ENCODE measurements at regions not wholly inside any gene's neighbourhood (a gene's known extent, or its start where the extent isn't known, plus 50 kb on each side); places are given as distances from the start of the nearest gene placed in this dataset.

GRCh38 chr7:156020566-156020965 is 208.3 kb upstream of the SHH start:
- no peaks in the 10 kb centered on the region for H3K27me3 ChIP-seq (ENCODE audit: control insufficient read depth, insufficient read depth, low read length)
- H3K27ac ChIP-seq (ENCODE audit: low read length), result no peak overlapping the region
- H3K36me3 ChIP-seq (ENCODE audit: control insufficient read depth, insufficient read depth, low read length), result no peaks in the 10 kb centered on the region
- 100% methylated on average over 4 of the region's 5 CpGs for WGBS (ENCODE audit: insufficient coverage, low lambda C conversion rate)
- H3K9me3 ChIP-seq (ENCODE audit: control insufficient read depth, low read depth, low read length), result no peaks in the 10 kb centered on the region
- DNase-seq, result no peak
- H3K4me1 ChIP-seq (ENCODE audit: control insufficient read depth, insufficient read depth, low read length), result no peaks in the 10 kb centered on the region
- H3K4me3 ChIP-seq (ENCODE audit: low read length), result no peak overlapping the region

GRCh38 chr7:156019776-156020565 is 207.7 kb upstream of the SHH start:
- Histone ChIP-seq H3K4me1 (ENCODE audit: control insufficient read depth, insufficient read depth, low read length) (no peaks in the 10 kb centered on the region), H3K27me3 (ENCODE audit: control insufficient read depth, insufficient read depth, low read length) (no peaks in the 10 kb centered on the region), H3K4me3 (ENCODE audit: low read length) (no peak overlapping the region), H3K36me3 (ENCODE audit: control insufficient read depth, insufficient read depth, low read length) (no peaks in the 10 kb centered on the region), H3K9me3 (ENCODE audit: control insufficient read depth, low read depth, low read length) (no peaks in the 10 kb centered on the region), H3K27ac (ENCODE audit: low read length) (no peak overlapping the region)
- no peak for DNase-seq
- 96% methylated on average over 4 of the region's 13 CpGs for WGBS (ENCODE audit: insufficient coverage, low lambda C conversion rate)

- Histone ChIP-seq H3K27ac (ENCODE audit: low read length) (no peak overlapping the region), H3K9me3 (ENCODE audit: control insufficient read depth, low read depth, low read length) (no peaks in the 10 kb centered on the region), H3K4me1 (ENCODE audit: control insufficient read depth, insufficient read depth, low read length) (no peaks in the 10 kb centered on the region), H3K4me3 (ENCODE audit: low read length) (no peak overlapping the region), H3K27me3 (ENCODE audit: control insufficient read depth, insufficient read depth, low read length) (no peaks in the 10 kb centered on the region), H3K36me3 (ENCODE audit: control insufficient read depth, insufficient read depth, low read length) (no peaks in the 10 kb centered on the region)
- no peak for DNase-seq
- no CpG with 5 or more reads among the region's 7 CpGs for WGBS (ENCODE audit: insufficient coverage, low lambda C conversion rate)
Measured at GRCh38 chr7:156019308-156019707, 207.0 kb upstream of the SHH start.

GRCh38 chr7:156017916-156018700 is 205.8 kb upstream of the SHH start:
- WGBS (ENCODE audit: insufficient coverage, low lambda C conversion rate), result 100% methylated on average over 2 of the region's 25 CpGs
- DNase-seq, result no peak
- no peaks in the 10 kb centered on the region for H3K36me3 ChIP-seq (ENCODE audit: control insufficient read depth, insufficient read depth, low read length)
- no peaks in the 10 kb centered on the region for H3K27me3 ChIP-seq (ENCODE audit: control insufficient read depth, insufficient read depth, low read length)
- H3K9me3 ChIP-seq (ENCODE audit: control insufficient read depth, low read depth, low read length), result no peaks in the 10 kb centered on the region
- no peaks in the 10 kb centered on the region for H3K4me1 ChIP-seq (ENCODE audit: control insufficient read depth, insufficient read depth, low read length)
- no peak overlapping the region for H3K27ac ChIP-seq (ENCODE audit: low read length)
- no peak overlapping the region for H3K4me3 ChIP-seq (ENCODE audit: low read length)

- Histone ChIP-seq H3K27ac (ENCODE audit: low read length) (no peak overlapping the region), H3K4me1 (ENCODE audit: control insufficient read depth, insufficient read depth, low read length) (no peaks in the 10 kb centered on the region), H3K9me3 (ENCODE audit: control insufficient read depth, low read depth, low read length) (no peaks in the 10 kb centered on the region), H3K36me3 (ENCODE audit: control insufficient read depth, insufficient read depth, low read length) (no peaks in the 10 kb centered on the region), H3K27me3 (ENCODE audit: control insufficient read depth, insufficient read depth, low read length) (no peaks in the 10 kb centered on the region), H3K4me3 (ENCODE audit: low read length) (no peak overlapping the region)
- no peak for DNase-seq
- 83% methylated on average over 1 of the region's 8 CpGs for WGBS (ENCODE audit: insufficient coverage, low lambda C conversion rate)
Measured at GRCh38 chr7:156017431-156017830, 205.2 kb upstream of the SHH start.

GRCh38 chr7:156015237-156016020 is 203.2 kb upstream of the SHH start:
- WGBS (ENCODE audit: insufficient coverage, low lambda C conversion rate), result no CpG with 5 or more reads among the region's 17 CpGs
- H3K36me3 ChIP-seq (ENCODE audit: control insufficient read depth, insufficient read depth, low read length), result no peaks in the 10 kb centered on the region
- no peaks in the 10 kb centered on the region for H3K27me3 ChIP-seq (ENCODE audit: control insufficient read depth, insufficient read depth, low read length)
- H3K4me3 ChIP-seq (ENCODE audit: low read length), result no peak overlapping the region
- DNase-seq, result no peak
- no peak overlapping the region for H3K27ac ChIP-seq (ENCODE audit: low read length)
- H3K9me3 ChIP-seq (ENCODE audit: control insufficient read depth, low read depth, low read length), result no peaks in the 10 kb centered on the region
- H3K4me1 ChIP-seq (ENCODE audit: control insufficient read depth, insufficient read depth, low read length), result no peaks in the 10 kb centered on the region

- H3K9me3 ChIP-seq (ENCODE audit: control insufficient read depth, low read depth, low read length), result no peaks in the 10 kb centered on the region
- WGBS (ENCODE audit: insufficient coverage, low lambda C conversion rate), result no CpG with 5 or more reads among the region's 2 CpGs
- no peaks in the 10 kb centered on the region for H3K4me1 ChIP-seq (ENCODE audit: control insufficient read depth, insufficient read depth, low read length)
- H3K27ac ChIP-seq (ENCODE audit: low read length), result no peak overlapping the region
- no peak overlapping the region for H3K4me3 ChIP-seq (ENCODE audit: low read length)
- DNase-seq, result no peak
- no peaks in the 10 kb centered on the region for H3K27me3 ChIP-seq (ENCODE audit: control insufficient read depth, insufficient read depth, low read length)
- no peaks in the 10 kb centered on the region for H3K36me3 ChIP-seq (ENCODE audit: control insufficient read depth, insufficient read depth, low read length)
Measured at GRCh38 chr7:156014808-156015207, 202.5 kb upstream of the SHH start.

- no peaks in the 10 kb centered on the region for H3K36me3 ChIP-seq (ENCODE audit: control insufficient read depth, insufficient read depth, low read length)
- no peak overlapping the region for H3K4me3 ChIP-seq (ENCODE audit: low read length)
- no peak for DNase-seq
- H3K9me3 ChIP-seq (ENCODE audit: control insufficient read depth, low read depth, low read length), result no peaks in the 10 kb centered on the region
- H3K27me3 ChIP-seq (ENCODE audit: control insufficient read depth, insufficient read depth, low read length), result no peaks in the 10 kb centered on the region
- no peak overlapping the region for H3K27ac ChIP-seq (ENCODE audit: low read length)
- H3K4me1 ChIP-seq (ENCODE audit: control insufficient read depth, insufficient read depth, low read length), result no peaks in the 10 kb centered on the region
Measured at GRCh38 chr7:156014201-156014600, 201.9 kb upstream of the SHH start.

- Histone ChIP-seq H3K36me3 (ENCODE audit: control insufficient read depth, insufficient read depth, low read length) (no peaks in the 10 kb centered on the region), H3K27ac (ENCODE audit: low read length) (no peak overlapping the region), H3K4me3 (ENCODE audit: low read length) (no peak overlapping the region), H3K27me3 (ENCODE audit: control insufficient read depth, insufficient read depth, low read length) (no peaks in the 10 kb centered on the region), H3K4me1 (ENCODE audit: control insufficient read depth, insufficient read depth, low read length) (no peaks in the 10 kb centered on the region), H3K9me3 (ENCODE audit: control insufficient read depth, low read depth, low read length) (no peaks in the 10 kb centered on the region)
- no peak for DNase-seq
- WGBS (ENCODE audit: insufficient coverage, low lambda C conversion rate), result no CpG with 5 or more reads among the region's 3 CpGs
Measured at GRCh38 chr7:156012412-156012811, 200.1 kb upstream of the SHH start.

GRCh38 chr7:156009569-156009968 is 197.3 kb upstream of the SHH start:
- Histone ChIP-seq H3K4me1 (ENCODE audit: control insufficient read depth, insufficient read depth, low read length) (no peaks in the 10 kb centered on the region), H3K27me3 (ENCODE audit: control insufficient read depth, insufficient read depth, low read length) (no peaks in the 10 kb centered on the region), H3K9me3 (ENCODE audit: control insufficient read depth, low read depth, low read length) (no peaks in the 10 kb centered on the region), H3K27ac (ENCODE audit: low read length) (no peak overlapping the region), H3K36me3 (ENCODE audit: control insufficient read depth, insufficient read depth, low read length) (no peaks in the 10 kb centered on the region), H3K4me3 (ENCODE audit: low read length) (no peak overlapping the region)
- no peak for DNase-seq
- WGBS (ENCODE audit: insufficient coverage, low lambda C conversion rate), result 100% methylated on average over 1 of the region's 1 CpG
